Natural killer cell (primary cell): ENCODE measurements at regions not wholly inside any gene's neighbourhood (a gene's known extent, or its start where the extent isn't known, plus 50 kb on each side); places are given as distances from the start of the nearest gene placed in this dataset.
"Not testable (repeated sequence)": the region's sequence is repeated elsewhere in the genome, so short reads cannot be mapped to it uniquely, and the experiment has no call there.

Experiments used
- ATAC-seq, 3 donors: fragments of 150-1000 bp in 2 of 3; fragments of 200-7000 bp in 1 of 3; cut with Tn5 transposase; 1 replicate in 1 of 3; 2 replicates in 2 of 3; pipeline ENCODE4 v1.10.0; 2021; ENCODE audit warnings: mild to moderate bottlenecking in 2 of 3, moderate library complexity in 2 of 3
- DNase-seq, 2 donors: peaks; one replicate each; pipeline versions ENCODE4 v3.0.0 to v3.0.0-alpha.2; 2013 to 2021; ENCODE audit warnings: mixed read lengths in 1 of 2
- H3K27ac ChIP-seq: one replicate; pipeline ENCODE4 v1.5.1; 2013; ENCODE audit warnings: mild to moderate bottlenecking, low read length
- H3K27me3 ChIP-seq: one replicate; pipeline ENCODE4 v1.6.1; 2013; ENCODE audit warnings: low read length; ENCODE audit not compliant: control insufficient read depth, insufficient read depth
- H3K36me3 ChIP-seq: one replicate; pipeline ENCODE4 v1.6.1; 2013; ENCODE audit warnings: low read length; ENCODE audit not compliant: control insufficient read depth, insufficient read depth
- H3K4me1 ChIP-seq: one replicate; pipeline ENCODE4 v1.6.1; 2013; ENCODE audit warnings: low read length; ENCODE audit not compliant: control insufficient read depth, insufficient read depth
- H3K4me3 ChIP-seq: one replicate; pipeline ENCODE4 v1.5.1; 2013; ENCODE audit warnings: low read length
- H3K9me3 ChIP-seq: one replicate; pipeline ENCODE4 v1.6.1; 2013; ENCODE audit warnings: low read length; ENCODE audit not compliant: control insufficient read depth, insufficient read depth
- H3K27ac Mint-ChIP-seq, 2 donors: one replicate each; pipeline ENCODE4 v1.8.0; 2022; ENCODE audit warnings: mild to moderate bottlenecking in 2 of 2, mixed read lengths in 2 of 2, moderate library complexity in 1 of 2
- H3K27me3 Mint-ChIP-seq, 2 donors: one replicate each; pipeline ENCODE4 v1.8.0; 2022; ENCODE audit warnings: low read depth in 2 of 2, mixed read lengths in 2 of 2
- H3K36me3 Mint-ChIP-seq: one replicate; pipeline ENCODE4 v1.8.0; 2022; ENCODE audit warnings: mixed read lengths
- H3K4me1 Mint-ChIP-seq, 2 donors: one replicate each; pipeline ENCODE4 v1.8.0; 2022; ENCODE audit warnings: mixed read lengths in 2 of 2
- H3K4me3 Mint-ChIP-seq: one replicate; pipeline ENCODE4 v1.8.0; 2022; ENCODE audit warnings: mild to moderate bottlenecking, moderate library complexity, mixed read lengths
- H3K9me3 Mint-ChIP-seq, 2 donors: one replicate each; pipeline ENCODE4 v1.8.0; 2022; ENCODE audit warnings: mixed read lengths in 2 of 2
- WGBS: methylation state at CpG from one replicate; pipeline ENCODE4 v1.1.7; 2013; ENCODE audit warnings: missing lambda C conversion rate; ENCODE audit not compliant: insufficient coverage; 5-methylcytosine and 5-hydroxymethylcytosine counted together
- intact Hi-C: fragments of 100-400 bp; cut with micrococcal nuclease; formaldehyde crosslinking; loops from one replicate; pipeline ENCODE4 v1.14.2; 2022
- TF ChIP-seq, protein P1 (sequence below): fragments of 200-600 bp; IDR thresholded peaks from one replicate; pipeline ENCODE4 v1.8.0; 2022; ENCODE audit warnings: antibody characterized with exemption

- no peaks in the 10 kb centered on the region for H3K27me3 ChIP-seq
- ATAC-seq (no peak), DNase-seq (no peak)
- H3K4me1 Mint-ChIP-seq, result no peaks in the 10 kb centered on the region
- H3K9me3 Mint-ChIP-seq, result peaks cover 20 to 23% of the 10 kb centered on the region in 2 donors
- TF ChIP-seq, protein P1, sequence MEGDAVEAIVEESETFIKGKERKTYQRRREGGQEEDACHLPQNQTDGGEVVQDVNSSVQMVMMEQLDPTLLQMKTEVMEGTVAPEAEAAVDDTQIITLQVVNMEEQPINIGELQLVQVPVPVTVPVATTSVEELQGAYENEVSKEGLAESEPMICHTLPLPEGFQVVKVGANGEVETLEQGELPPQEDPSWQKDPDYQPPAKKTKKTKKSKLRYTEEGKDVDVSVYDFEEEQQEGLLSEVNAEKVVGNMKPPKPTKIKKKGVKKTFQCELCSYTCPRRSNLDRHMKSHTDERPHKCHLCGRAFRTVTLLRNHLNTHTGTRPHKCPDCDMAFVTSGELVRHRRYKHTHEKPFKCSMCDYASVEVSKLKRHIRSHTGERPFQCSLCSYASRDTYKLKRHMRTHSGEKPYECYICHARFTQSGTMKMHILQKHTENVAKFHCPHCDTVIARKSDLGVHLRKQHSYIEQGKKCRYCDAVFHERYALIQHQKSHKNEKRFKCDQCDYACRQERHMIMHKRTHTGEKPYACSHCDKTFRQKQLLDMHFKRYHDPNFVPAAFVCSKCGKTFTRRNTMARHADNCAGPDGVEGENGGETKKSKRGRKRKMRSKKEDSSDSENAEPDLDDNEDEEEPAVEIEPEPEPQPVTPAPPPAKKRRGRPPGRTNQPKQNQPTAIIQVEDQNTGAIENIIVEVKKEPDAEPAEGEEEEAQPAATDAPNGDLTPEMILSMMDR, result no peak
- H3K27me3 Mint-ChIP-seq, result no peaks in the 10 kb centered on the region
- H3K36me3 ChIP-seq, result no peaks in the 10 kb centered on the region
- no peak overlapping the region for H3K4me3 ChIP-seq
- H3K4me1 ChIP-seq, result no peaks in the 10 kb centered on the region
- peaks cover 3% of the 10 kb centered on the region for H3K9me3 ChIP-seq
- H3K4me3 Mint-ChIP-seq, result no peak overlapping the region
- peaks cover 29% of the 10 kb centered on the region for H3K36me3 Mint-ChIP-seq
- no peak overlapping the region for H3K27ac ChIP-seq
- no peak overlapping the region for H3K27ac Mint-ChIP-seq
- 78% methylated on average over 1 of the region's 1 CpG for WGBS
- intact Hi-C loops, result no loop called here
Measured at GRCh38 chr7:109449760-109450159, 880.1 kb downstream of the DNAJB9 start.

- Histone ChIP-seq H3K27ac (no peak overlapping the region), H3K27me3 (no peaks in the 10 kb centered on the region), H3K4me3 (no peak overlapping the region), H3K4me1 (no peaks in the 10 kb centered on the region), H3K36me3 (no peaks in the 10 kb centered on the region), H3K9me3 (peaks cover 16% of the 10 kb centered on the region)
- 72% methylated on average over 3 of the region's 3 CpGs for WGBS
- Mint-ChIP-seq H3K27me3 (no peaks in the 10 kb centered on the region), H3K27ac (no peak overlapping the region), H3K9me3 (peaks cover 16 to 26% of the 10 kb centered on the region in 2 donors), H3K4me3 (no peak overlapping the region), H3K36me3 (peaks cover 25% of the 10 kb centered on the region), H3K4me1 (no peaks in the 10 kb centered on the region)
- TF ChIP-seq, protein P1, result no peak
- ATAC-seq (no peak), DNase-seq (no peak)
- intact Hi-C loops, result no loop called here
Measured at GRCh38 chr7:109456116-109456515, 886.4 kb downstream of the DNAJB9 start.

DNA sequence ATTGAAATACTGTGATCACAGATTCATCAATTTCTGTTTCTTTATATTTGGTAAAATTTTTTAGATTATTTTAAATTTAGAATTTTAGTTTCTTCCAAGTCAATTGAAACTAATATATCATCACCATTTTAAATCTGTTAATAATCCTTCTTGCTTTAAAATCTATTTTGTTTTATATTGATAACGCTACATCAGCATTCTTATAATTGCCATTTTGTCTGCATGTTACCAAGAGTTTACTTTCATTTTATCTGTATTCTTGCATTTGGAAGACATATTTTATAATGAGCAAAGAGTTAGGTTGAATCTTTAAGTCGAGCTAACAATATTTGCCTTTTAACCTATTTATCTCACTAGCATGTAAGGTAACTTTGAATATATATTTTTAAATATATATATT lies 890.6 kb downstream of the DNAJB9 start:
- Mint-ChIP-seq H3K27me3 (no peaks in the 10 kb centered on the region), H3K27ac (no peak overlapping the region), H3K4me1 (no peaks in the 10 kb centered on the region), H3K36me3 (no peaks in the 10 kb centered on the region), H3K4me3 (no peak overlapping the region), H3K9me3 (peaks cover 8 to 12% of the 10 kb centered on the region in 2 donors)
- Histone ChIP-seq H3K36me3 (no peaks in the 10 kb centered on the region), H3K27me3 (no peaks in the 10 kb centered on the region), H3K27ac (no peak overlapping the region), H3K4me1 (no peaks in the 10 kb centered on the region), H3K9me3 (peaks cover 11% of the 10 kb centered on the region), H3K4me3 (no peak overlapping the region)
- TF ChIP-seq, protein P1, result no peak
- intact Hi-C loops, result no loop called here
- ATAC-seq (no peak), DNase-seq (no peak)
- WGBS, result no CpG with 5 or more reads among the region's 2 CpGs

DNA sequence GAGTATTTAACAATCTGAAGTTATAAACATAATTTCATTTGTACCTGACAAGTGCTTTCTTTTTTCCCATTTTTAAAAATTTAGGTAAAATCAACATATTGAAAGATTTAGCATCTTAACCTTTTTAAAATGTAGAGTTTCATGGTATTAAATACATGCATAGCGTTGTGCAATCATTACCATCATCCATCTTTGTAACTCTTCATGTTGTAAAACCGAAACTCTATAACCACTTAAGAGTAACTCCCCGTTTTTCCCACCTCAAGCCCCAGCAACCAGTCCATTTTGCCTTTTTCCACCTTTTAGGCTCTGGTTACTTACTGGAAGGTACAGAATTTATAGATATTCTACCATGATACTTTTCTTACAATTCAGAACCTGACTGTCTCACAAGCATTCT lies 892.5 kb downstream of the DNAJB9 start:
- WGBS, result 67% methylated on average over 3 of the region's 3 CpGs

DNA sequence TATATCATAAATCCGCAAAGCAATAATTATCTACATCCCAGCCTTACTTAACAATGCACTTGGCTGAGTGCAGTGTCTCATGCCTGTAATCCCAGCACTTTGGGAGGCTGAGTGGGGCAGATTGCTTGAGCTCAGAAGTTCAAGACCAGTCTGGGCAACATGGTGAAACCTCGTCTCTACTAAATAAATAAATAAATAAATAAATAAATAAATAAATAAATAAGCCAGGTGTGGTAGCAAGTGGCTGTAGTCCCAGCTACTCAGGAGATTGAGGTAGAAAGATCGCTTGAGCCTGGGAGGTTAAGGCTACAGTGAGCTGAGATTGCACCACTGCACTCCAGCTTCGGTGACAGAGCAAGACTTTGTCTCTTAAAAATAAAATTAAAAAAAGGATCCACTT lies 898.1 kb downstream of the DNAJB9 start:
- ATAC-seq, H3K27me3 ChIP-seq, DNase-seq, H3K27ac Mint-ChIP-seq, intact Hi-C loops, H3K27me3 Mint-ChIP-seq, H3K27ac ChIP-seq, H3K4me3 Mint-ChIP-seq, H3K4me1 ChIP-seq, H3K36me3 ChIP-seq, H3K4me3 ChIP-seq, H3K36me3 Mint-ChIP-seq, H3K9me3 ChIP-seq, H3K4me1 Mint-ChIP-seq: not testable (repeated sequence)
- 91% methylated on average over 2 of the region's 4 CpGs for WGBS
- H3K9me3 Mint-ChIP-seq, result peaks cover 14 to 18% of the 10 kb centered on the region in 2 donors

More for the DNA sequence above, 892.5 kb downstream of the DNAJB9 start:
- Histone ChIP-seq H3K27ac (no peak overlapping the region), H3K4me1 (no peaks in the 10 kb centered on the region), H3K4me3 (no peak overlapping the region), H3K9me3 (peaks cover 3% of the 10 kb centered on the region), H3K27me3 (no peaks in the 10 kb centered on the region), H3K36me3 (no peaks in the 10 kb centered on the region)
- DNase-seq (no peak), ATAC-seq (no peak)
- no peak overlapping the region for H3K27ac Mint-ChIP-seq
- peaks cover 11 to 12% of the 10 kb centered on the region in 2 donors for H3K9me3 Mint-ChIP-seq
- H3K36me3 Mint-ChIP-seq, result no peaks in the 10 kb centered on the region
- H3K27me3 Mint-ChIP-seq, result no peaks in the 10 kb centered on the region
- H3K4me3 Mint-ChIP-seq, result no peak overlapping the region
- no peaks in the 10 kb centered on the region for H3K4me1 Mint-ChIP-seq
- intact Hi-C loops, result no loop called here
- TF ChIP-seq, protein P1, result no peak
